ENCODE measurements at regions not wholly inside any gene's neighbourhood (a gene's known extent, or its start where the extent isn't known, plus 50 kb on each side); places are given as distances from the start of the nearest gene placed in this dataset.
"Not testable (repeated sequence)": the region's sequence is repeated elsewhere in the genome, so short reads cannot be mapped to it uniquely, and the experiment has no call there.

GRCh38 chr3:107001635-107002034, 375.6 kb upstream of the CCDC54 start:
- WGBS (ENCODE audit: low lambda C conversion rate, missing lambda C conversion rate) = 42% methylated on average over 2 of the region's 2 CpGs
- no peak overlapping the region for H2AFZ ChIP-seq

GRCh38 chr3:107005352-107005751, 371.9 kb upstream of the CCDC54 start:
- WGBS (ENCODE audit: low lambda C conversion rate, missing lambda C conversion rate) = 70% methylated on average over 4 of the region's 4 CpGs

More at GRCh38 chr3:107001635-107002034, 375.6 kb upstream of the CCDC54 start:
- no peaks in the 10 kb centered on the region for H4K20me1 ChIP-seq (ENCODE audit: insufficient read depth, poor library complexity, severe bottlenecking)
- H3K4me1 ChIP-seq (ENCODE audit: insufficient read depth) = no peaks in the 10 kb centered on the region
- no peaks in the 10 kb centered on the region for H3K9me2 ChIP-seq (replicated peaks; ENCODE audit: insufficient read depth)
- H3K4me3 ChIP-seq = no peak overlapping the region
- no peaks in the 10 kb centered on the region for H3K9me3 ChIP-seq (ENCODE audit: low read depth)
- H3K79me2 ChIP-seq = no peaks in the 10 kb centered on the region
- no peak for DNase-seq (ENCODE audit: low spot score)
- H3K27me3 ChIP-seq = no peaks in the 10 kb centered on the region
- H3K36me3 ChIP-seq (replicated peaks; ENCODE audit: insufficient read depth, low read depth) = no peaks in the 10 kb centered on the region
- no peak overlapping the region for H3K4me2 ChIP-seq
- TF ChIP-seq EZH2 (IDR thresholded peaks at IDR 0.05; ENCODE audit: borderline replicate concordance) = no peak
- TF ChIP-seq CTCF (IDR thresholded peaks at IDR 0.05; ENCODE audit: poor library complexity) = no peak
- TF ChIP-seq EZH2phosphoT487 (IDR thresholded peaks at IDR 0.05; ENCODE audit: low read depth, severe bottlenecking, unreplicated experiment) = no peak
- H3K27ac ChIP-seq = no peak overlapping the region

GRCh38 chr3:107008213-107008612, 369.0 kb upstream of the CCDC54 start:
- H3K27ac ChIP-seq = no peak overlapping the region
- H3K79me2 ChIP-seq = no peaks in the 10 kb centered on the region
- H3K4me3 ChIP-seq = no peak overlapping the region
- H3K9me2 ChIP-seq (replicated peaks; ENCODE audit: insufficient read depth) = no peaks in the 10 kb centered on the region
- no peak for DNase-seq (ENCODE audit: low spot score)
- H4K20me1 ChIP-seq (ENCODE audit: insufficient read depth, poor library complexity, severe bottlenecking) = no peaks in the 10 kb centered on the region
- H2AFZ ChIP-seq = no peak overlapping the region
- 78% methylated on average over 1 of the region's 1 CpG for WGBS (ENCODE audit: low lambda C conversion rate, missing lambda C conversion rate)
- no peaks in the 10 kb centered on the region for H3K9me3 ChIP-seq (ENCODE audit: low read depth)
- TF ChIP-seq EZH2 (IDR thresholded peaks at IDR 0.05; ENCODE audit: borderline replicate concordance) (no peak), EZH2phosphoT487 (IDR thresholded peaks at IDR 0.05; ENCODE audit: low read depth, severe bottlenecking, unreplicated experiment) (no peak), CTCF (IDR thresholded peaks at IDR 0.05; ENCODE audit: poor library complexity) (no peak)
- no peak overlapping the region for H3K4me2 ChIP-seq
- no peaks in the 10 kb centered on the region for H3K27me3 ChIP-seq
- no peaks in the 10 kb centered on the region for H3K4me1 ChIP-seq (ENCODE audit: insufficient read depth)
- no peaks in the 10 kb centered on the region for H3K36me3 ChIP-seq (replicated peaks; ENCODE audit: insufficient read depth, low read depth)

More at GRCh38 chr3:107005352-107005751, 371.9 kb upstream of the CCDC54 start:
- not testable (repeated sequence) for H3K9me2 ChIP-seq (replicated peaks; ENCODE audit: insufficient read depth); H3K4me3 ChIP-seq; H3K4me1 ChIP-seq (ENCODE audit: insufficient read depth); H4K20me1 ChIP-seq (ENCODE audit: insufficient read depth, poor library complexity, severe bottlenecking); H3K4me2 ChIP-seq; H3K27me3 ChIP-seq; H3K27ac ChIP-seq; H3K9me3 ChIP-seq (ENCODE audit: low read depth); H3K79me2 ChIP-seq; H3K36me3 ChIP-seq (replicated peaks; ENCODE audit: insufficient read depth, low read depth); H2AFZ ChIP-seq; DNase-seq (ENCODE audit: low spot score)

GRCh38 chr3:107013641-107014040, 363.6 kb upstream of the CCDC54 start:
- Histone ChIP-seq H3K4me1 (ENCODE audit: insufficient read depth) (no peaks in the 10 kb centered on the region), H4K20me1 (ENCODE audit: insufficient read depth, poor library complexity, severe bottlenecking) (no peaks in the 10 kb centered on the region), H3K27me3 (no peaks in the 10 kb centered on the region), H3K27ac (no peak overlapping the region), H3K4me2 (no peak overlapping the region), H3K4me3 (no peak overlapping the region), H3K36me3 (replicated peaks; ENCODE audit: insufficient read depth, low read depth) (no peaks in the 10 kb centered on the region), H2AFZ (no peak overlapping the region), H3K9me3 (ENCODE audit: low read depth) (peaks cover 7% of the 10 kb centered on the region), H3K9me2 (replicated peaks; ENCODE audit: insufficient read depth) (no peaks in the 10 kb centered on the region), H3K79me2 (no peaks in the 10 kb centered on the region)
- DNase-seq (ENCODE audit: low spot score) = no peak
- 93% methylated on average over 1 of the region's 1 CpG for WGBS (ENCODE audit: low lambda C conversion rate, missing lambda C conversion rate)
- TF ChIP-seq EZH2 (IDR thresholded peaks at IDR 0.05; ENCODE audit: borderline replicate concordance) (no peak), EZH2phosphoT487 (IDR thresholded peaks at IDR 0.05; ENCODE audit: low read depth, severe bottlenecking, unreplicated experiment) (no peak), CTCF (IDR thresholded peaks at IDR 0.05; ENCODE audit: poor library complexity) (no peak)
